ENCODE measurements at regions not wholly inside any gene's neighbourhood (a gene's known extent, or its start where the extent isn't known, plus 50 kb on each side); places are given as distances from the start of the nearest gene placed in this dataset.

- Histone ChIP-seq H2BK15ac (replicated peaks; ENCODE audit: low read depth) (no peak overlapping the region), H2BK5ac (ENCODE audit: low read length) (no peak overlapping the region), H3K27ac (ENCODE audit: low read depth, low read length) (no peak overlapping the region), H3K23ac (ENCODE audit: low read length) (no peak overlapping the region), H2BK120ac (ENCODE audit: low read depth, low read length) (no peak overlapping the region), H3K18ac (ENCODE audit: low read length) (no peak overlapping the region), H3K36me3 (ENCODE audit: control insufficient read depth, insufficient read depth, low read length) (no peaks in the 10 kb centered on the region), H4K5ac (ENCODE audit: low read length) (no peak overlapping the region), H3K4me1 (ENCODE audit: control insufficient read depth, low read depth, low read length) (no peaks in the 10 kb centered on the region), H3K9ac (ENCODE audit: low read length) (no peak overlapping the region), H3K4me2 (ENCODE audit: low read length) (no peak overlapping the region), H2AK5ac (ENCODE audit: low read length) (no peak overlapping the region), H4K8ac (ENCODE audit: low read depth, low read length) (no peak overlapping the region), H3K79me2 (ENCODE audit: control insufficient read depth, insufficient read depth, low read length) (no peaks in the 10 kb centered on the region), H3K56ac (ENCODE audit: low read length) (no peak overlapping the region), H3K4ac (ENCODE audit: low read depth, low read length) (no peak overlapping the region), H3K27me3 (ENCODE audit: insufficient read depth, low read length, poor library complexity) (no peaks in the 10 kb centered on the region), H3K4me3 (ENCODE audit: low read length) (no peak overlapping the region), H3K79me1 (ENCODE audit: low read length) (no peaks in the 10 kb centered on the region)
- DNase-seq = no peak
- WGBS (ENCODE audit: extremely low coverage, insufficient coverage, low lambda C conversion rate) = no CpG with 5 or more reads among the region's 9 CpGs
Measured at GRCh38 chr10:131426534-131426898, 115.0 kb upstream of the TCERG1L start.

- H2AK5ac ChIP-seq (ENCODE audit: low read length) = no peak overlapping the region
- no peak overlapping the region for H2BK15ac ChIP-seq (replicated peaks; ENCODE audit: low read depth)
- H3K27ac ChIP-seq (ENCODE audit: low read depth, low read length) = no peak overlapping the region
- no peaks in the 10 kb centered on the region for H3K79me2 ChIP-seq (ENCODE audit: control insufficient read depth, insufficient read depth, low read length)
- H2BK120ac ChIP-seq (ENCODE audit: low read depth, low read length) = no peak overlapping the region
- H4K5ac ChIP-seq (ENCODE audit: low read length) = no peak overlapping the region
- H3K56ac ChIP-seq (ENCODE audit: low read length) = no peak overlapping the region
- H2BK5ac ChIP-seq (ENCODE audit: low read length) = no peak overlapping the region
- H3K79me1 ChIP-seq (ENCODE audit: low read length) = no peaks in the 10 kb centered on the region
- H3K4me2 ChIP-seq (ENCODE audit: low read length) = no peak overlapping the region
- H3K18ac ChIP-seq (ENCODE audit: low read length) = no peak overlapping the region
- H3K4me1 ChIP-seq (ENCODE audit: control insufficient read depth, low read depth, low read length) = no peaks in the 10 kb centered on the region
- H3K4ac ChIP-seq (ENCODE audit: low read depth, low read length) = no peak overlapping the region
- no peak for DNase-seq
- H3K36me3 ChIP-seq (ENCODE audit: control insufficient read depth, insufficient read depth, low read length) = no peaks in the 10 kb centered on the region
- no peaks in the 10 kb centered on the region for H3K27me3 ChIP-seq (ENCODE audit: insufficient read depth, low read length, poor library complexity)
- no CpG with 5 or more reads among the region's 8 CpGs for WGBS (ENCODE audit: extremely low coverage, insufficient coverage, low lambda C conversion rate)
- no peak overlapping the region for H3K23ac ChIP-seq (ENCODE audit: low read length)
- no peak overlapping the region for H3K9ac ChIP-seq (ENCODE audit: low read length)
- H4K8ac ChIP-seq (ENCODE audit: low read depth, low read length) = no peak overlapping the region
- H3K4me3 ChIP-seq (ENCODE audit: low read length) = no peak overlapping the region
Measured at GRCh38 chr10:131427281-131427680, 115.8 kb upstream of the TCERG1L start.

- H3K4ac ChIP-seq (ENCODE audit: low read depth, low read length) = no peak overlapping the region
- no peak overlapping the region for H3K18ac ChIP-seq (ENCODE audit: low read length)
- no peak overlapping the region for H2BK15ac ChIP-seq (replicated peaks; ENCODE audit: low read depth)
- H3K27me3 ChIP-seq (ENCODE audit: insufficient read depth, low read length, poor library complexity) = no peaks in the 10 kb centered on the region
- no peak overlapping the region for H3K4me3 ChIP-seq (ENCODE audit: low read length)
- H3K4me1 ChIP-seq (ENCODE audit: control insufficient read depth, low read depth, low read length) = no peaks in the 10 kb centered on the region
- H3K4me2 ChIP-seq (ENCODE audit: low read length) = no peak overlapping the region
- H3K56ac ChIP-seq (ENCODE audit: low read length) = no peak overlapping the region
- H4K8ac ChIP-seq (ENCODE audit: low read depth, low read length) = no peak overlapping the region
- no peak overlapping the region for H4K5ac ChIP-seq (ENCODE audit: low read length)
- H3K79me2 ChIP-seq (ENCODE audit: control insufficient read depth, insufficient read depth, low read length) = no peaks in the 10 kb centered on the region
- H2BK5ac ChIP-seq (ENCODE audit: low read length) = no peak overlapping the region
- H3K27ac ChIP-seq (ENCODE audit: low read depth, low read length) = no peak overlapping the region
- no CpG with 5 or more reads among the region's 8 CpGs for WGBS (ENCODE audit: extremely low coverage, insufficient coverage, low lambda C conversion rate)
- no peaks in the 10 kb centered on the region for H3K36me3 ChIP-seq (ENCODE audit: control insufficient read depth, insufficient read depth, low read length)
- H3K23ac ChIP-seq (ENCODE audit: low read length) = no peak overlapping the region
- DNase-seq = no peak
- no peak overlapping the region for H2AK5ac ChIP-seq (ENCODE audit: low read length)
- H3K79me1 ChIP-seq (ENCODE audit: low read length) = no peaks in the 10 kb centered on the region
- no peak overlapping the region for H2BK120ac ChIP-seq (ENCODE audit: low read depth, low read length)
- no peak overlapping the region for H3K9ac ChIP-seq (ENCODE audit: low read length)
Measured at GRCh38 chr10:131427901-131428300, 116.4 kb upstream of the TCERG1L start.

GRCh38 chr10:131429141-131429540, 117.6 kb upstream of the TCERG1L start:
- H3K9ac ChIP-seq (ENCODE audit: low read length) = no peak overlapping the region
- H3K4me2 ChIP-seq (ENCODE audit: low read length) = no peak overlapping the region
- H3K23ac ChIP-seq (ENCODE audit: low read length) = no peak overlapping the region
- H2BK120ac ChIP-seq (ENCODE audit: low read depth, low read length) = no peak overlapping the region
- no peak for DNase-seq
- no peak overlapping the region for H3K27ac ChIP-seq (ENCODE audit: low read depth, low read length)
- no peaks in the 10 kb centered on the region for H3K79me1 ChIP-seq (ENCODE audit: low read length)
- H3K36me3 ChIP-seq (ENCODE audit: control insufficient read depth, insufficient read depth, low read length) = no peaks in the 10 kb centered on the region
- H2AK5ac ChIP-seq (ENCODE audit: low read length) = no peak overlapping the region
- H3K4ac ChIP-seq (ENCODE audit: low read depth, low read length) = no peak overlapping the region
- H3K4me3 ChIP-seq (ENCODE audit: low read length) = no peak overlapping the region
- no peak overlapping the region for H2BK5ac ChIP-seq (ENCODE audit: low read length)
- no peak overlapping the region for H4K5ac ChIP-seq (ENCODE audit: low read length)
- H3K27me3 ChIP-seq (ENCODE audit: insufficient read depth, low read length, poor library complexity) = no peaks in the 10 kb centered on the region
- H3K56ac ChIP-seq (ENCODE audit: low read length) = no peak overlapping the region
- no CpG with 5 or more reads among the region's 5 CpGs for WGBS (ENCODE audit: extremely low coverage, insufficient coverage, low lambda C conversion rate)
- H3K18ac ChIP-seq (ENCODE audit: low read length) = no peak overlapping the region
- H3K4me1 ChIP-seq (ENCODE audit: control insufficient read depth, low read depth, low read length) = no peaks in the 10 kb centered on the region
- H4K8ac ChIP-seq (ENCODE audit: low read depth, low read length) = no peak overlapping the region
- no peaks in the 10 kb centered on the region for H3K79me2 ChIP-seq (ENCODE audit: control insufficient read depth, insufficient read depth, low read length)
- no peak overlapping the region for H2BK15ac ChIP-seq (replicated peaks; ENCODE audit: low read depth)

- H3K4ac ChIP-seq (ENCODE audit: low read depth, low read length) = no peak overlapping the region
- no peak overlapping the region for H4K8ac ChIP-seq (ENCODE audit: low read depth, low read length)
- no peak overlapping the region for H2BK120ac ChIP-seq (ENCODE audit: low read depth, low read length)
- H2BK15ac ChIP-seq (replicated peaks; ENCODE audit: low read depth) = no peak overlapping the region
- WGBS (ENCODE audit: extremely low coverage, insufficient coverage, low lambda C conversion rate) = no CpG with 5 or more reads among the region's 14 CpGs
- H3K9ac ChIP-seq (ENCODE audit: low read length) = no peak overlapping the region
- no peak overlapping the region for H3K4me2 ChIP-seq (ENCODE audit: low read length)
- H3K56ac ChIP-seq (ENCODE audit: low read length) = no peak overlapping the region
- H3K18ac ChIP-seq (ENCODE audit: low read length) = no peak overlapping the region
- H2AK5ac ChIP-seq (ENCODE audit: low read length) = no peak overlapping the region
- H3K79me1 ChIP-seq (ENCODE audit: low read length) = no peaks in the 10 kb centered on the region
- H3K79me2 ChIP-seq (ENCODE audit: control insufficient read depth, insufficient read depth, low read length) = no peaks in the 10 kb centered on the region
- no peak overlapping the region for H3K4me3 ChIP-seq (ENCODE audit: low read length)
- no peaks in the 10 kb centered on the region for H3K36me3 ChIP-seq (ENCODE audit: control insufficient read depth, insufficient read depth, low read length)
- no peaks in the 10 kb centered on the region for H3K4me1 ChIP-seq (ENCODE audit: control insufficient read depth, low read depth, low read length)
- H3K27ac ChIP-seq (ENCODE audit: low read depth, low read length) = no peak overlapping the region
- no peak overlapping the region for H3K23ac ChIP-seq (ENCODE audit: low read length)
- no peak overlapping the region for H4K5ac ChIP-seq (ENCODE audit: low read length)
- DNase-seq = no peak
- no peak overlapping the region for H2BK5ac ChIP-seq (ENCODE audit: low read length)
- no peaks in the 10 kb centered on the region for H3K27me3 ChIP-seq (ENCODE audit: insufficient read depth, low read length, poor library complexity)
Measured at GRCh38 chr10:131429942-131430341, 118.4 kb upstream of the TCERG1L start.

- H2BK15ac ChIP-seq (replicated peaks; ENCODE audit: low read depth) = no peak overlapping the region
- no peak overlapping the region for H3K9ac ChIP-seq (ENCODE audit: low read length)
- no peak overlapping the region for H2BK120ac ChIP-seq (ENCODE audit: low read depth, low read length)
- no peak overlapping the region for H3K4me2 ChIP-seq (ENCODE audit: low read length)
- no peak overlapping the region for H3K4me3 ChIP-seq (ENCODE audit: low read length)
- H3K23ac ChIP-seq (ENCODE audit: low read length) = no peak overlapping the region
- H3K36me3 ChIP-seq (ENCODE audit: control insufficient read depth, insufficient read depth, low read length) = no peaks in the 10 kb centered on the region
- no peak for DNase-seq
- no peak overlapping the region for H3K18ac ChIP-seq (ENCODE audit: low read length)
- no peak overlapping the region for H4K5ac ChIP-seq (ENCODE audit: low read length)
- H4K8ac ChIP-seq (ENCODE audit: low read depth, low read length) = no peak overlapping the region
- no peak overlapping the region for H3K27ac ChIP-seq (ENCODE audit: low read depth, low read length)
- H3K79me2 ChIP-seq (ENCODE audit: control insufficient read depth, insufficient read depth, low read length) = no peaks in the 10 kb centered on the region
- no peak overlapping the region for H3K4ac ChIP-seq (ENCODE audit: low read depth, low read length)
- H3K79me1 ChIP-seq (ENCODE audit: low read length) = no peaks in the 10 kb centered on the region
- no peaks in the 10 kb centered on the region for H3K27me3 ChIP-seq (ENCODE audit: insufficient read depth, low read length, poor library complexity)
- no peaks in the 10 kb centered on the region for H3K4me1 ChIP-seq (ENCODE audit: control insufficient read depth, low read depth, low read length)
- H3K56ac ChIP-seq (ENCODE audit: low read length) = no peak overlapping the region
- H2BK5ac ChIP-seq (ENCODE audit: low read length) = no peak overlapping the region
- no peak overlapping the region for H2AK5ac ChIP-seq (ENCODE audit: low read length)
- WGBS (ENCODE audit: extremely low coverage, insufficient coverage, low lambda C conversion rate) = no CpG with 5 or more reads among the region's 16 CpGs
Measured at GRCh38 chr10:131430716-131431412, 119.3 kb upstream of the TCERG1L start.
